ENCODE measurements at regions not wholly inside any gene's neighbourhood (a gene's known extent, or its start where the extent isn't known, plus 50 kb on each side); places are given as distances from the start of the nearest gene placed in this dataset.
A peak's percentile ranks its signal among the peaks of the same experiment; 100 is the strongest.

DNA sequence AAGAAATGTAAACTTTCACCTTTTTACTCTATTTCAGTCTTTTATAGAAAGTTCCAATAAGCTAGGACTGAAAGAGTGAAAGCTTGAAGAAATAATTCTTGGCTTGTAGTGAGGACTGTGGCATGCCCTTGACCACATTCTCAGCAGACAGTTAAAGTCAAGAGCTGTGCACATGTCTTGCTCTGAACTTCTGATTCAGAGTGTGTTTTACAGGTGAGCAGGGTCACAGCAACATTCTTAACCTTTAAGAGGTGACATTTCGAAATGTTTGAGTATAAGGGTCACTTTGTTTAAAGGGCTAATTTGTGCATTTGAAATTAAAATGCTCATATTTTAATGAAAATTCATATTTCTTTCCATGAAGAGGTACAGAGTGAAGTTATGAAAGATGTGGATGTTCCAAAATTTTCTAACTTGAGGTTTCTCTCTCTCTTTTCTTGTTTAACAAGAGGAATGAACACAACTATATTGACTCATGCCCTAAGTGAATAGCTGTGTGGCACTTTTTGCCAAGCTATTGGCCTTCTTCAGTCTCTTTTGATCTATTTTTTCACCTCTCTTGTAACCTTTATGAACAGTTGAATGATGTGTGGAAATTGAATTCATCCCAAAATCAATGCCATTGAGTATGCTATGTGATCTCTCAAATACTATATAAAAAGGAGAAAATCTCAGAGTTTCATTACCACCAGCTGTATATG lies 918.1 kb downstream of the ADGRL2 start:
- no peak for DNase-seq

DNA sequence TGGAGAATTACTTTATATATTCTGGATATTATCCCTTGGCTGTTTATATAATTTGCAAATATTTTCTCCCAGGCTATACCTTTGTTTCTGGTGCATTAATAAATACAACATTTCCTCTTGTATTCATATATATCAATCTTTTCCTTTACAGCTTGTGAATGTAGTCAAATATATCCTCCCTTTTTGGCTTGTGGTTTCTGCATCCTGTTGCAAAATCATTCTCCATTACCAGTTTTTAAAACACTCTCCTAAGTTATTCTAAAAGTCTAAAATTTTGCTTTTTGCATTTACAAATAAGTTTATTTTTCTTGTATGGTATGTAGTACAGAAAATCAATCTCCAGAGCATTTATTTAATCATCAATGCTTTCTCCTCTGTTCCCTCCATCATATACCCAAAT lies 909.4 kb downstream of the ADGRL2 start:
- DNase-seq = no peak

DNA sequence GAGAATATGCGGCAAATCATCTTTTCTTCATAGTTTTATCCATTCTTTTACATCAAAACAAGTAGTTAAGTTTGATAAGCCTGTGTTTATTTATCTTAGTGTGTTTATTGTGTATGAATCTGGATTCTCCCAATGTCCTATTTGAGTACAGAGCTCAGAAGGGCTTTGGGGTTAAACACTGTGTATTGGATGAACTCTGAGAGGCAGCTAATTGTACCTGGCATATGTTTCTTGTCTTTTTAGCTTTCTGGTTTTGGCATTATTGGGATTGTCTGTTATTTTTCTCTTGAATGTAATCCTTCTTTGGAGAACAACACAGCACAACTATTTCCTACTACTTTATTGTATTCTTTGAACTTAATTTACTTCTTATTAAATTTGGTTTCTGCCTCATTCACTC lies 906.9 kb downstream of the ADGRL2 start:
- DNase-seq = no peak

DNA sequence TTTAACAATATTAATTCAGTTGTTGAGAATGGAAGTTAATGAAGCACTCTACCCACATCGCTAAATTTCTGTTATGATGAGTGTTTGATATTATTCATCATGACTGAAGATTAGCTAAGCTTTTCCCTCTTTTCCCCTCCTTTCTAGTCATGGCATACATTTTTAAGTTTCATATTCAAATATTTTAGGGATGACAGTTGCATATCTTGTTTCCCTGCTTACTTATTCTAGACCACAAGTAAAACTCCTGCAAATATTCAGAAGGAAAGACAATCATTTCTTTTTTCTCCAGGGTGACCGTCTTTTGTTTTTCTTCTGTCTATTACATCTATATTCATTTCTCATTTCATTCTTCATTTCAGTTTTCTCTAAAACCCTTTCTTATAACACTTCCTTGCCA lies 906.0 kb downstream of the ADGRL2 start:
- DNase-seq = no peak

DNA sequence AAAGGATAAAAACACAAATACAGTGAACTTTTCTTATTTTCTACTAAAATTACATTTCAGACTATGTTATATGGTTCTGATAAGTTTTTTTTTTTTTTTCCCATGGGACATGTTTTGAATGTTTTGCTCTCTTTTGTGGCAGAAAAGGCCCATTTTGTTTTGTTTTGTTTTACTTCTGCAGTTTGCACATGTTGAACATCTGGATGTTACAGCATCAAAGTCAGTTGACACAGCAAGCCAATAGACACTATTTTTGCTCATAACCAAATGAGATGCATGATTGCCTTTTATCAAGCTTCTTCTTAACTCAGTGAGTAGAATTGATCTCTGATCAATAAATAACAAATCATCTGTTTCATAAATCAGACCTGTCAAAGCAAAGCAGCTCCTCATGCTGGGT lies 904.2 kb downstream of the ADGRL2 start:
- no peak for DNase-seq

DNA sequence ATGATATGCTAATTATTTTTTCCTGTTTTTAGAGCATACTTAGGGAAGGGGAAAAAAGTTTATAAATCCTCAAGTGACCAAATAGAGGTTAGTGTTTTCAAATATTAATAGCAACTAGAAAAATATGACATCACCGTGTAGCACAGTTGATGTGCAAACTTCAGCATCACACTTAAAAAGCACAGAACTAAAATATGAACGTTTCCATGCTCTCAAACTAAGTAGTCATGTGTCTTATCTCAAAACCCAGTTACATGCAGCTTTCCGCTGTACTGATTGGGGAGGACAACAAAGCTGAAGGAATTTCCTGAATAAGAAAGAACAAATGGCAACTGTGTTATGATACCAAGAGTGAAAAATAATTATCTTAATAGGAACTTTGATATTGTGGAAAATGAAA lies 903.7 kb downstream of the ADGRL2 start:
- no peak for DNase-seq

DNA sequence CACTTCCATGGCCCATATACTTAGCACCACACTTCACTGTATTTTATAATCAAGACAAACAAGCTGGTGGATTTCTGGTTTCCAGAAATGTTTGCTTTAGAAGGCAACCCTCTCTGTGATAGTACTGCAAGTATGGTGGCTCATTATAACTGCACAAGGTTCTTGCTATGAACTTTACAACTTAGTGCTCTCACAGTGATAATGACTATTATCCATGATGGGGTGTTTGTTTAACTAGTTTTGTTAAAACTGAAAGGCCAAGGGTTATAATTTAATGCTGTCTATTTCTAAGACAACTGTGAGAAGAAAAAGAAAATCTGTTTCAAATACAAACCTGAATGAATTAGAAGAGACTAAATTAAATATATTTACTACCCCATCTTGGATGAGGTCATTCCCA lies 903.2 kb downstream of the ADGRL2 start:
- DNase-seq = no peak

DNA sequence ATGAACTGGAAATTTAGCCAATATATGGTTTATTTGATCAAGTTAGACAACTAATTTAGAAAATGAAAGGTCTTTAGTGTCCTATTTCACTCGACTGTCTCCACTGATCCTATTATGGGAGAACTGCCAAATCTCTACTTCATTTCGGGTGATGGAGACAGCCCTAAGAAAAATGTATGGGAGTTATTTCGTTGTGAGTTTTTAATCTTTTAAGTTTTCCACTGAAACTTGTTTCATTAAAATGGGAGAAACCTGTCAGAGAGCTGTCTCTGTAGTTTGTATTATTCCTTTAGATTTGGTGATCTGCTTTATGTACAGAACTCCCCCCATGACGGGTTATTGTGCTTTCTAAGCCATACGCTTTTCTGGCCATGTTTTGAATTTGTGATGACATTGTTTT lies 899.7 kb downstream of the ADGRL2 start:
- DNase-seq = no peak

DNA sequence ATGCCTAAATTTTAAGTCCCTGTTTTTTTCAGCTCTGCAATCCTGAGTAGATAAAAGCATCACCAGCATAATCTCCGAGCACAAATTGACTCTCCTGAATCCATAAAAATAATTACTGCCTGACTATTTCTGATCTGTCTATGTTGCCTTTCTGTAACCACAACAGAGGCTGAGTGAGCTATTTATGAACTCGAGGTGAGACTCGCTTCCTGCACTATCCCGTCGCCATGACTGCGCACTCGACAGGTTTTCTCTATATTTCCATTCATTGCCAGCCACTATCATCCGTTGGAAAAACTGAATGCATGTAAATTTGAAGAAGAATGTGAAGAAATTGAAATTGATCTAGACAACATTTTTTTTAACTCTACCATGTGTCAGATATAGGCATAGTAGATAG lies 897.2 kb downstream of the ADGRL2 start:
- DNase-seq = no peak

DNA sequence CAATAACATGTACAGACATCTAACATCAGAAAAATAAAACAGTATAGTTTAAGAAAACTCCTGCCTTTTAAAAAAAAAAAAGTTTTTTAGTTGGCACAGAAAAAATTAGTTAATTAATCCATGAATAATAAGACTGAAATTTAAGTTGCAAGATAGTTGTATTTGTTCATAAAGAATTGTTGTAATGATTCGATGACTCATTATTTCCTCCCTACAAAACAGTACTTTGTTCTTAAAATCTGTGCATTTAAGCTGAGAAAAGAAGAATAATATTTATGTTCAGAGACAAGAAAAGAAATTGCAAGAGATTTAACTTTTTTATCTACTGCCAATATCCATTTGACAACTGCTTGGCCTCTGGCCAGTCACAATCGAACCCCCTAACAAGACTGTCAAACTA lies 894.7 kb downstream of the ADGRL2 start:
- DNase-seq = no peak

DNA sequence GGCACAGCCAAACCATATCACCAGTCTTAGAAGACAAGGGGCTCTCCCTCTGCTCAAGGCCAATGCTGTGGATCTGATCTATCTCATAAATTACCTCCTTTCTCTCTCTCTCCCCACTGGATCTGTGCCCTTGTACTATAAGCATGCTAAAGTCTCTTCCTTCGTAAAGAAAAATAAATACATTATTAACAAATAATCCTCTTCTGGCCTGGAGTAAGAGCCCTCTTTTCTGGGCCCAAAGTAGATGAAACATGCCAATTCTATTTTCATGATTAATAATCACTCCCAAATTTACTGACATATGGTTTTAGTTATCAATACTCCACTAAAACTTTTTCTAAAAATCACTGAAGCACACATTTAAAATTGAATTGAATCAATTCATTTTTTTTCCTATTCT lies 889.7 kb downstream of the ADGRL2 start:
- no peak for DNase-seq

DNA sequence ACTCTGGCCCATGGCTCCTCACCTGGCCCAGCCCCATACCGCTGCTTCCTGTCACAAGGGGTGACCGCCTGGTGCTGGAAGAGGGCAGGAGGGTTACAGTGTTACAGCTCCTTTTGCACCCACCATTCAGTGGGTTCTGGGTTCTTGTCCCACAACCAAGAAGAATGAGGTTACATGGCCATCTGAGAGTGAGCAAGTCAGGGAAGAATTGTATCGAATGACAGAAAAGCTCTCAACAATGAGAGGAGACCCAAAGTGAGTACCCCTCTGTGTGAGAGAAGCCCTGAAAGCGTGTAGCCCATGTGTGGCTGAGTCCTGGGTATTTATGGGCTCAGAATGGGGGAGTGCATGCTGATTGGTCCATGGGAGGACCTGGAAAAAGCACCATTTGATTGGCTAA lies 888.5 kb downstream of the ADGRL2 start:
- no peak for DNase-seq

DNA sequence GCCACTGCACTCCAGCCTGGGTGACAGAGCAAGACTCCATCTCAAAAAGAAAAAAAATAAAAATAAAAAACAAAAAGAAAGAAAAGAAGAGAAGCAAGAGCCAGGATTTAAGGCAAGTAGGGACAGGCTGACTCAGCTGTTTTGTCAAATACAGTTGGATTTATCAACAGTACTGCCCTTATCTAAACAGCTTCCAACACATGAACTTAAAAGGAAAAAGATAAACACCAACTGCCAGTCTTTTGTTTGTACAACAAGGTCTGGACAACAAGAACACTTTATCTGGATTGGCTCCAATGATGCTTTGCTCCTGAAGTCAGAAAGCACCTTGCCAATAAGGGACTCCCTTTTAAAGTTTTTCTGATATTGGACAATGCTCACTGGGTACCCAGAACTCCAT lies 886.0 kb downstream of the ADGRL2 start:
- no peak for DNase-seq

DNA sequence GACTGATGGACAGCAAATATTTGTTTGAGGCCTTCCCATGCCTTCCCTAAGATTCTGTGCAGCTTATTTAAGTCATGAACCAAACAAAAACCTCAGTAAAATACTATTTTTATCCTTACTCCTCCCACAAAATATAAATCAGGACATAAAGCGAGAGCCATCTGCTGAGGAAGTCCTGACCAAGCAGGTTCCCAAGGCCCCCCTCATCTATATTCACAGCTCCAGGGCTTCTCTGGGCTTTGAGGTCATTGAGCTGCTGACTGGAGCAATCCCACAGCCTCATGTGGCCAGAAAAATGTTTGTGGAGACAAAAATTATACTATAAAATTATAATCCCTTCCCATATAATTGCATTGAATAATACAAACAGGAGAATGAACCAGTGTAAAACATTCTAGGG lies 846.2 kb downstream of the ADGRL2 start:
- DNase-seq = no peak

DNA sequence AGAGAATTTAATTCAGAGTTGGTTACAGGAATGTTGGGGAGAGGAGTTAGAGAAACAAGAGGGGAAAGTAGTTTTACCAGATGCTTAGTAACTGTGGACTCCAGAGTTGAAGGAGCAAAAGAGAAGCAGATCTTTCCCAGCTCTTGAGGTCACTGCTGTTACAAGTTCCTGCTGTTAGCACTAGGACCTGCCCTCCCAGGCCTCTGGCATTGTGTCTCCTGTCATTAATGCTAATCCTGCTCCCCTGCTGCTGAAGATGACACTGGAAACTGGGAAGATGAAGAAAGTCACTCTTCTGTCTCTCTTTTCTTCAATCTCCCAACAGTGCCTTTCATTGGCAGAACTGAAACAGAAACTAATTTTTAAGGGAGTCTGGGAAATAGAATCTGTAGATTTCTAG lies 845.6 kb downstream of the ADGRL2 start:
- DNase-seq = peak in 1 of 2 donors; percentile 2

DNA sequence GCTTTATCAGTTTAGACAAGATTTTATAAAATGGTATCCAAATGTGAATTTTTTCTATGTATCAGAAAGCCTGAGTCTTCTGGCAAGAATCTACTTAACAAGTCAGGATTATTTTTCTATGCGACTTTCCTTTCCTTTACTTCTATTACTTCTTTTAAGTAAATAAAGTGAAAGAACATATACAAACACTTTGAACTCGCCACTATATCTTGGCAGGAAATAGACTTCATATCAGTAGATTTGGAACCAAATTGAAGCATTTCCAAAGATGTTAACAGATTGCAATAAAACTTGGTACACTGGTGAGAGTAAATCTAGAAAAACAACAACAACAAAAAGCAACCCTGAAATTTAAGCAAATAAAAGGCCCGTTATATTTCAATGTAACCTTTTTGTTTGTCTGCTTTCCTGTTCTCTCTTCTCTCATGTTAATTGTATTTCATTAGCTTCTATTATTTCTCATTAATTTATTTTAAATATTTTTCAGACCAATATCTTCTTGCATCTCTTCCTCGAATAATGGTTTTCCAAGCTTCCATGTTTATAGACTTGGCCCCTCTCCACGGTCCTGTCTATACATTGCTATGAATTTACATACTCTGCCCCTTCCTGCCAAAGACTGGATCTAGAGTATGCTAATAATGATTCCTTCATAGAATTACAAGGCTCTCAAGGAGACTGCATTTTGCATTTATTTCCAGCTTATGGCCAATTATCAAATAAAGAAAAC lies 843.6 kb downstream of the ADGRL2 start:
- DNase-seq = no peak

DNA sequence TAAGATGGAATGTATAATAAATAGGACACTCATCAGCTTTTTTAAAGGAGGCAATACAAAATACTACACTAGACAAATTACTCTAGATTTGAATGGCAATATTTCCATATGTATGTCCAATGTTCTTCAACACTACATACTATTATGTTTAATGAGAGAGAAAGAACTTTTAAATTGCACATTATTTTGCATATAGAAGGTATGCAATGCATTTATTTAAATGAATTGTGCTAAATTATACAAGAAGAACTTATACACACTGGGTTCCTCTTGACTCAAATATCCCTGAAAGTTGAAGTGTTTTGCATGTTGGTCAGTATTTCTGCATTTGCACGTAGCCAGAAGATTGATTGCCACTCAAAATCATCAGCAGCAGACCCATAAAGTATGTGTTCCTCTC lies 839.6 kb downstream of the ADGRL2 start:
- no peak for DNase-seq

DNA sequence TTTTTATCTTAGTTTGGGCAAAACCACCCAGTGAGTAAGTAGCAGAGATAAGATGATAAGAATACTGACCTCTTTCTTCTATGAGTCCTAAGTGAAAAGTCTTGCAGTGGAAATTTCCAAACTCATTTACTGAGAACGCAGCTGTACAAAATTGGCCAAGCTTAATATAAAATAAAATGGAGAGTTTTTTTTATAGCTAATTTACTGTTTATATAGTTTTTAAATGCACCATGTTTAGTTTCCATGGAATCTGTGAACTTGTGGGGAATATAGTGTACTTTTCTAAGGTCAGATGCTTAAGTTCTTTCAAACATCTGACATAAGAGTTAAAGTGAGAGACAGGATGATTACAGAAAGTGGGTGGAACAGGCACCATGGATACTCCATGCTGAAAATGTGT lies 833.5 kb downstream of the ADGRL2 start:
- DNase-seq = no peak

DNA sequence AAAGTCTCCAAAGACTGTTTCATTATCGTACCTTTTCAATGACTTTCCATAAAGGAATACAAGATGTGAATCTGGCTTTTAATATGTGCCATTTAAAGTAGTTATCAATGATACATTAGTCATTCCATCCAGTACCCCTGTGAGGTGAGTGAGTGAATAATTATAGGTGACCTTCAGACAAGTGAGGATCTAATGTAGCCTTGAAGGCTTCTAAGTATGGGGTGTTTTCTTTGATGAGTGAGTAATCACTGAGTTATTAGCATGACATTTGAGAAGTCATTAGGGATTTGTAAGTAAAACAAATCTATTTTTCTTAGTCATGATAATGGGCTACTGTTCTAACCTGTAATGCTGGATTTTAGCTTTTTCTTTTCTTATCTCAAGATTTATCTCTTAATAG lies 831.4 kb downstream of the ADGRL2 start:
- no peak for DNase-seq

DNA sequence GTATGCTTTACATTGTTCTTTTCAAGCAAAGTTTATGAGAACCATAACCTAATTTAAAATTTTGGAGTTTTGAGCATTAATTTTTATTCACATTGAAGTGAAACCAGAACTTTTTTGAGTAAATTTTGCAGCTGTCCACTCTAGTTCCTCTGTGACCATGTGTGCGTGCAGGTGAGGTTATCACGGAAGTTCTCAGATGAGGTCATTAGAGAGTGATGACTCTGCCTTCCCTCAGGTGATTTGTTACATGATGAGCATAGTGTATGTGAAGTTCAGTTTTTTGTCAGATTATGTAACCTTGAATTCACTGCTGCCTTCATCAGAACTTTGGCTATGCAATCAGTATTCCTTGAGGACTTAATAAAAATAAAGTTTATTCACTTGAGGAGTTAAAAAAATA lies 828.2 kb downstream of the ADGRL2 start:
- no peak for DNase-seq

DNA sequence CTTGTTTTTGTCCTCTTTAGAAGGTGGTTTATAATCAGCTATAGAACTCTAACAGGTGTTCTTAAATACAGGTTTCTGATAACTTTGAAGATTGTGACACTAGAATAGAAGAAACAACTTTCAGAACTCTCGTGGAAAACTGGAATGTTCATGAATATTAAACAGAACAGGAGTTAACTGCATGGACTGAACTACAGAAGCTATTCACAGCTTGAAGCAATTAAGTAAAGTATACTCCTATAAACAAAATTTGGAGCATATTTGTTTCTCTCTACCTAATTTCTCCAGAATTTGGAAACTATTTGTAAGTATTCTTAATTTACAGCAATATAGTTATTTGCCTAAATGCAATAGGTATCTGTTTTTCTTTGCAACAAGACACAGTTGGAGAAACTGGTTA lies 824.8 kb downstream of the ADGRL2 start:
- no peak for DNase-seq

DNA sequence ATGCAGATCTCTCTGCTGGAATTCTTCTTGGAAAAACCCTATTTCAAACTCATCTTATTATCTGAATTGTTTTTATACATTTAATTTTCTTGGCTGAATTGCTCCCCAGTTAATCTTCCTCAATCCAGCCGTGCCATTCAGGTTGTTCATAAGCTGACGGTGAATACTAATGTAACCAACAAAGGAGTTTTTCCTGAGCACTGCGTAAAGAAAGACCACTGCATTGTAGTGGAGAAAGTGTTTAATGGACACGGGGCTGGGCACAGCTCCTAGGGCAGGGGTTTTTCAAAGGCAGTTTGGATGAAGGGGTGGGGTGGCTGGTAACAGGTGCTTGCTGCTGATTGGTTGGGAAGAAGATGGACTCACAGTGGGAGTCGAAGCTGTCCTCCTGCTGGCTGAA lies 820.3 kb downstream of the ADGRL2 start:
- no peak for DNase-seq

DNA sequence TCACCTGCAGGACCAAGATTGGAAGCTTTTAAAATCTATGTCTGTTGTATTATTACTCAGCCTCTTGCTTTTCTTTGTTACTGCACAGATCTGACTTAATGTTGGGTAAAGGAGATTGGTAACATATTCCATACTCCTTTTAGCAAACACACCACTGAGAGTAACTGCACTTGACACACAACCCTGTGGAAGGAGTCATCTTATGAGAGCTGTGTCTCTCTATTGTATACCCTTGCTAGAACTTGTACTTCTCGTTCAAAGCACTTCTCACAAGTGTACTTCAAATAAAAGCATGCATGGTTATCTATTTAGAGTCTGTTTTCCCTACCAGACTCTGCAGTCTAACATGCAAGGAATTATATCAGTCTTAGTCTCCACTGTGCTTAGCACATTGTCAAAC lies 813.4 kb downstream of the ADGRL2 start:
- no peak for DNase-seq

DNA sequence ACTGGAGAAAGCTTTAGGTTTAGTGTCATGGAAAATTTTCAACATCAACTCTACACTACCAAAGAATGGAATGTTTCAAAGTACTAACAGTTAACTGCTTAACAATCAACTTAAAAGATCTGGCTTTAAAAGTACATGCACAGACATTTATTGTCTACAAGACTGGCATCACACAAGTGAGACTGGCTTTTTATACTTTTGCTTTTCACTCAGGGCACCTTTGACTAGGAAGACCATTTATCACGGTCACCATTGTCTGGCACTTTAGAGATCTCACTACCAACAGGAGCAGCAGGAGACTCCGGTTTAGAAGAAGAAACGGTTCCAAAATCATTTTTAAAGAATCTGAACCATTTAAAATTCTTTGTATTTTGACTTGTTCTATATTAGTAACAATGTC lies 812.3 kb downstream of the ADGRL2 start:
- DNase-seq = no peak

DNA sequence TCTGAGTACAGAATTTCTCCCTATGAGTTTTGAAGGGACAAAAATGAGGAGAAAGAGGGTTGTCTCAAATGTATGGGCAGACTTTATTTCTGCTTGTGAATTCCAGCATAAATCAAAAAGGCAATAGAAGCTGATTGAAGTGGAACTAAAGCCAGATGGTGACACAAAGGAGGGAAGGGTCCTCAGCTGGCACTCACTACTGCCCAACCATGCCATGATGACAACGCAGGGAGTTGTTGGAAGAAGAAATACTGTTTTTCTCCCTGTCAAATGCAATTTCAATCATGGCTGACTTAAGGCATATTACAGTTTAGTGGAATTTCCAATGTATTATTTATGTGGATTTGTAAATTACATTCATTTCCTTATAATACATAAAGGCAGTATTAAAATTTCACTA lies 805.8 kb downstream of the ADGRL2 start:
- no peak for DNase-seq
